HEK293 (cell line): ENCODE measurements at regions not wholly inside any gene's neighbourhood (a gene's known extent, or its start where the extent isn't known, plus 50 kb on each side); places are given as distances from the start of the nearest gene placed in this dataset.

Experiments
- CTCF ChIA-PET: fragments of 350-600 bp; formaldehyde crosslinking; extraction: SDS; loops from one replicate; lab custom pipeline; 2021; ENCODE audit warnings: antibody characterized with exemption; lab: Yijun Ruan, JAX
- POLR2A ChIA-PET: fragments of 300-600 bp; formaldehyde crosslinking; extraction: SDS; loops from one replicate; lab custom pipeline; 2020; ENCODE audit warnings: antibody characterized with exemption, inconsistent platforms; lab: Yijun Ruan, JAX
- H3K27ac ChIP-seq: fragments of 200-500 bp; sonication (Bioruptor generic); 2 replicates; pipeline ENCODE4 v1.5.1; 2014; ENCODE audit warnings: low read depth, low read length, control low read depth, inconsistent platforms; ENCODE audit errors: extremely low read depth
- H3K36me3 ChIP-seq, 2 experiments: fragments of 200-500 bp in 1 of 2; sonication (Bioruptor generic) in 1 of 2; 1 replicate in 1 of 2; 2 replicates in 1 of 2; pipeline ENCODE4 v1.5.1; 2014 to 2017; ENCODE audit warnings: inconsistent platforms in 2 of 2, low read length in 2 of 2; ENCODE audit not compliant: control insufficient read depth in 2 of 2, insufficient read depth in 1 of 2
- H3K4me1 ChIP-seq: fragments of 200-500 bp; sonication (Bioruptor generic); 2 replicates; pipeline ENCODE4 v1.5.1; 2014; ENCODE audit warnings: mild to moderate bottlenecking, low read length, inconsistent platforms; ENCODE audit not compliant: control insufficient read depth, insufficient read depth
- H3K4me3 ChIP-seq: 2 replicates; pipeline ENCODE4 v1.5.1; 2011; ENCODE audit warnings: low read depth, mild to moderate bottlenecking, control low read depth, low read length, moderate library complexity
- H3K9me3 ChIP-seq: fragments of 200-500 bp; sonication (Bioruptor generic); 2 replicates; pipeline ENCODE4 v1.5.1; 2014; ENCODE audit warnings: low read depth, low read length, inconsistent platforms; ENCODE audit not compliant: control insufficient read depth, insufficient read depth
- EGR2 ChIP-seq: fragments of 450-650 bp; formaldehyde crosslinking; IDR thresholded peaks from 2 replicates; pipeline ENCODE4 v1.5.1; 2016; ENCODE audit warnings: low read depth, missing biosample characterization, missing genetic modification characterization
- KLF1 ChIP-seq: fragments of 450-650 bp; formaldehyde crosslinking; IDR thresholded peaks from 2 replicates; pipeline ENCODE4 v1.5.1; 2016; ENCODE audit warnings: missing biosample characterization, missing genetic modification characterization
- KLF7 ChIP-seq: fragments of 450-650 bp; formaldehyde crosslinking; IDR thresholded peaks from 2 replicates; pipeline ENCODE4 v1.5.1; 2016; ENCODE audit warnings: missing biosample characterization, missing genetic modification characterization, borderline replicate concordance
- MYNN ChIP-seq: fragments of 450-650 bp; formaldehyde crosslinking; IDR thresholded peaks from 2 replicates; pipeline ENCODE4 v1.5.1; 2016; ENCODE audit warnings: missing biosample characterization, missing genetic modification characterization, borderline replicate concordance
- PRDM1 ChIP-seq: fragments of 450-650 bp; formaldehyde crosslinking; IDR thresholded peaks from 2 replicates; pipeline ENCODE4; 2016; ENCODE audit warnings: missing biosample characterization, missing genetic modification characterization
- SALL2 ChIP-seq: fragments of 450-650 bp; formaldehyde crosslinking; IDR thresholded peaks from 2 replicates; pipeline ENCODE4 v1.5.0; 2017; ENCODE audit warnings: missing biosample characterization, mild to moderate bottlenecking, missing genetic modification characterization, borderline replicate concordance
- YY1 ChIP-seq: fragments of 450-650 bp; formaldehyde crosslinking; IDR thresholded peaks from 2 replicates; pipeline ENCODE4 v1.5.1; 2018; ENCODE audit warnings: missing biosample characterization, missing genetic modification characterization
- ZFHX2 ChIP-seq: fragments of 450-650 bp; formaldehyde crosslinking; conservative IDR thresholded peaks from 2 replicates; pipeline ENCODE4 v1.5.1; 2016; ENCODE audit warnings: missing biosample characterization, missing genetic modification characterization
- ZNF223 ChIP-seq: fragments of 450-650 bp; formaldehyde crosslinking; IDR thresholded peaks from 2 replicates; pipeline ENCODE4 v1.5.1; 2016; ENCODE audit warnings: missing biosample characterization, missing genetic modification characterization
- ZNF274 ChIP-seq, 2 experiments: fragments of 200-500 bp in 1 of 2; fragments of 450-650 bp in 1 of 2; sonication (Bioruptor generic) in 1 of 2; formaldehyde crosslinking in 1 of 2; IDR thresholded peaks; 2 replicates each; pipeline versions ENCODE4 v1.5.1 to v1.6.1; 2014 to 2016; ENCODE audit warnings: borderline replicate concordance in 1 of 2, inconsistent platforms in 1 of 2, low read length in 1 of 2, missing biosample characterization in 1 of 2, missing genetic modification characterization in 1 of 2
- ZNF335 ChIP-seq: fragments of 450-650 bp; formaldehyde crosslinking; conservative IDR thresholded peaks from 2 replicates; pipeline ENCODE4 v1.5.1; 2016; ENCODE audit warnings: missing biosample characterization, missing genetic modification characterization
- ZNF529 ChIP-seq: fragments of 450-650 bp; formaldehyde crosslinking; IDR thresholded peaks from 2 replicates; pipeline ENCODE4 v1.5.1; 2017; ENCODE audit warnings: missing genetic modification characterization, missing biosample characterization; ENCODE audit not compliant: insufficient replicate concordance
- ZNF548 ChIP-seq: fragments of 450-650 bp; formaldehyde crosslinking; IDR thresholded peaks from 2 replicates; pipeline ENCODE4 v1.5.1; 2016; ENCODE audit warnings: missing biosample characterization, missing genetic modification characterization
- ZNF623 ChIP-seq: fragments of 450-650 bp; formaldehyde crosslinking; IDR thresholded peaks from 2 replicates; pipeline ENCODE4 v1.5.1; 2016; ENCODE audit warnings: missing biosample characterization, missing genetic modification characterization
- TF ChIP-seq, protein P1 (sequence below): fragments of 450-650 bp; formaldehyde crosslinking; IDR thresholded peaks from 2 replicates; pipeline ENCODE4 v1.5.1; 2016; ENCODE audit warnings: missing biosample characterization, missing genetic modification characterization
- TF ChIP-seq, protein P2 (sequence below): fragments of 450-650 bp; formaldehyde crosslinking; IDR thresholded peaks from 2 replicates; pipeline ENCODE4 v1.5.1; 2016; ENCODE audit warnings: missing biosample characterization, missing genetic modification characterization
- TF ChIP-seq, protein P3 (sequence below): fragments of 450-650 bp; formaldehyde crosslinking; IDR thresholded peaks from 2 replicates; pipeline ENCODE4 v1.5.1; 2016; ENCODE audit warnings: missing biosample characterization, missing genetic modification characterization
- TF ChIP-seq, protein P4 (sequence below): sonication (generic); formaldehyde crosslinking; IDR thresholded peaks from 2 replicates; pipeline ENCODE4 v1.8.1; 2022; ENCODE audit warnings: mild to moderate bottlenecking, moderate library complexity, missing genetic modification reagents
- TF ChIP-seq, protein P5 (sequence below): fragments of 450-650 bp; formaldehyde crosslinking; IDR thresholded peaks from 2 replicates; pipeline ENCODE4 v1.5.1; 2016; ENCODE audit warnings: missing biosample characterization, missing genetic modification characterization

DNA sequence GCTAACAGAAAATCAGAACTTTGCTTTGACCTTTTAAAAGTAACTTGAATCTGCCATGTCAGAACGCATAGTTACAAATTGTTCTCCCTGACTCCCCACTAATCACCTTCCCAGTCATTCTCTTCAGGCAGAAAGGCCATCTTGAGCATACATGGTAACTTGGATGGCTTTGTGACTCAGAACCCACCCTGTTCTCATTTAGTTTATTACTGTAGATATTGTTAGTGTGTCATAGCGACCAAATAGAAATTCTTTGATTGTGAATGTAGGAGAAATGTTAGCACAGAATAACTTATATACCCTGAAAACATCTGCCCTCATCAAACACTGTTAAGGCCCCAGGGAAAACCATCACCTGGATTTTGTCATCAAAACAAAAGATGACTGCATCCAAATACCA is 382.0 kb downstream of the MAGEB5 start:
- no peaks in the 10 kb centered on the region for H3K36me3 ChIP-seq
- no peaks in the 10 kb centered on the region for H3K4me1 ChIP-seq
- H3K4me3 ChIP-seq: no peak overlapping the region
- no peaks in the 10 kb centered on the region for H3K9me3 ChIP-seq
- ChIA-PET CTCF (no interaction called here), POLR2A (no interaction called here)
- TF ChIP-seq, protein P1, sequence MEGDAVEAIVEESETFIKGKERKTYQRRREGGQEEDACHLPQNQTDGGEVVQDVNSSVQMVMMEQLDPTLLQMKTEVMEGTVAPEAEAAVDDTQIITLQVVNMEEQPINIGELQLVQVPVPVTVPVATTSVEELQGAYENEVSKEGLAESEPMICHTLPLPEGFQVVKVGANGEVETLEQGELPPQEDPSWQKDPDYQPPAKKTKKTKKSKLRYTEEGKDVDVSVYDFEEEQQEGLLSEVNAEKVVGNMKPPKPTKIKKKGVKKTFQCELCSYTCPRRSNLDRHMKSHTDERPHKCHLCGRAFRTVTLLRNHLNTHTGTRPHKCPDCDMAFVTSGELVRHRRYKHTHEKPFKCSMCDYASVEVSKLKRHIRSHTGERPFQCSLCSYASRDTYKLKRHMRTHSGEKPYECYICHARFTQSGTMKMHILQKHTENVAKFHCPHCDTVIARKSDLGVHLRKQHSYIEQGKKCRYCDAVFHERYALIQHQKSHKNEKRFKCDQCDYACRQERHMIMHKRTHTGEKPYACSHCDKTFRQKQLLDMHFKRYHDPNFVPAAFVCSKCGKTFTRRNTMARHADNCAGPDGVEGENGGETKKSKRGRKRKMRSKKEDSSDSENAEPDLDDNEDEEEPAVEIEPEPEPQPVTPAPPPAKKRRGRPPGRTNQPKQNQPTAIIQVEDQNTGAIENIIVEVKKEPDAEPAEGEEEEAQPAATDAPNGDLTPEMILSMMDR: no peak
- TF ChIP-seq, protein P2, sequence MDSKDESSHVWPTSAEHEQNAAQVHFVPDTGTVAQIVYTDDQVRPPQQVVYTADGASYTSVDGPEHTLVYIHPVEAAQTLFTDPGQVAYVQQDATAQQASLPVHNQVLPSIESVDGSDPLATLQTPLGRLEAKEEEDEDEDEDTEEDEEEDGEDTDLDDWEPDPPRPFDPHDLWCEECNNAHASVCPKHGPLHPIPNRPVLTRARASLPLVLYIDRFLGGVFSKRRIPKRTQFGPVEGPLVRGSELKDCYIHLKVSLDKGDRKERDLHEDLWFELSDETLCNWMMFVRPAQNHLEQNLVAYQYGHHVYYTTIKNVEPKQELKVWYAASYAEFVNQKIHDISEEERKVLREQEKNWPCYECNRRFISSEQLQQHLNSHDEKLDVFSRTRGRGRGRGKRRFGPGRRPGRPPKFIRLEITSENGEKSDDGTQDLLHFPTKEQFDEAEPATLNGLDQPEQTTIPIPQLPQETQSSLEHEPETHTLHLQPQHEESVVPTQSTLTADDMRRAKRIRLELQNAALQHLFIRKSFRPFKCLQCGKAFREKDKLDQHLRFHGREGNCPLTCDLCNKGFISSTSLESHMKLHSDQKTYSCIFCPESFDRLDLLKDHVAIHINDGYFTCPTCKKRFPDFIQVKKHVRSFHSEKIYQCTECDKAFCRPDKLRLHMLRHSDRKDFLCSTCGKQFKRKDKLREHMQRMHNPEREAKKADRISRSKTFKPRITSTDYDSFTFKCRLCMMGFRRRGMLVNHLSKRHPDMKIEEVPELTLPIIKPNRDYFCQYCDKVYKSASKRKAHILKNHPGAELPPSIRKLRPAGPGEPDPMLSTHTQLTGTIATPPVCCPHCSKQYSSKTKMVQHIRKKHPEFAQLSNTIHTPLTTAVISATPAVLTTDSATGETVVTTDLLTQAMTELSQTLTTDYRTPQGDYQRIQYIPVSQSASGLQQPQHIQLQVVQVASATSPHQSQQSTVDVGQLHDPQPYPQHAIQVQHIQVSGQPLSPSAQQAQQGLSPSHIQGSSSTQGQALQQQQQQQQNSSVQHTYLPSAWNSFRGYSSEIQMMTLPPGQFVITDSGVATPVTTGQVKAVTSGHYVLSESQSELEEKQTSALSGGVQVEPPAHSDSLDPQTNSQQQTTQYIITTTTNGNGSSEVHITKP (tag by site-specific recombination): no peak
- no peak for TF ChIP-seq PRDM1 (tag by site-specific recombination)
- TF ChIP-seq ZNF529 (tag by site-specific recombination): no peak
- no peak for TF ChIP-seq MYNN (tag by site-specific recombination)
- no peak for TF ChIP-seq ZNF274 (IDR thresholded peaks at IDR 0.05; ENCODE audit: low read length)
- TF ChIP-seq ZNF274 (tag by site-specific recombination; IDR thresholded peaks at IDR 0.05; ENCODE audit: borderline replicate concordance): no peak
- no peak for TF ChIP-seq YY1
- no peak for TF ChIP-seq SALL2
- no peak for TF ChIP-seq EGR2 (tag by site-specific recombination)
- TF ChIP-seq ZNF335 (tag by site-specific recombination): no peak
- no peak for TF ChIP-seq KLF1 (tag by site-specific recombination)
- TF ChIP-seq, protein P3, sequence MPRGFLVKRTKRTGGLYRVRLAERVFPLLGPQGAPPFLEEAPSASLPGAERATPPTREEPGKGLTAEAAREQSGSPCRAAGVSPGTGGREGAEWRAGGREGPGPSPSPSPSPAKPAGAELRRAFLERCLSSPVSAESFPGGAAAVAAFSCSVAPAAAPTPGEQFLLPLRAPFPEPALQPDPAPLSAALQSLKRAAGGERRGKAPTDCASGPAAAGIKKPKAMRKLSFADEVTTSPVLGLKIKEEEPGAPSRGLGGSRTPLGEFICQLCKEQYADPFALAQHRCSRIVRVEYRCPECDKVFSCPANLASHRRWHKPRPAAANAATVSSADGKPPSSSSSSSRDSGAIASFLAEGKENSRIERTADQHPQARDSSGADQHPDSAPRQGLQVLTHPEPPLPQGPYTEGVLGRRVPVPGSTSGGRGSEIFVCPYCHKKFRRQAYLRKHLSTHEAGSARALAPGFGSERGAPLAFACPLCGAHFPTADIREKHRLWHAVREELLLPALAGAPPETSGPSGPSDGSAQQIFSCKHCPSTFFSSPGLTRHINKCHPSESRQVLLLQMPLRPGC (tag by site-specific recombination): no peak
- no peak for TF ChIP-seq ZNF223 (tag by site-specific recombination)
- TF ChIP-seq, protein P4, sequence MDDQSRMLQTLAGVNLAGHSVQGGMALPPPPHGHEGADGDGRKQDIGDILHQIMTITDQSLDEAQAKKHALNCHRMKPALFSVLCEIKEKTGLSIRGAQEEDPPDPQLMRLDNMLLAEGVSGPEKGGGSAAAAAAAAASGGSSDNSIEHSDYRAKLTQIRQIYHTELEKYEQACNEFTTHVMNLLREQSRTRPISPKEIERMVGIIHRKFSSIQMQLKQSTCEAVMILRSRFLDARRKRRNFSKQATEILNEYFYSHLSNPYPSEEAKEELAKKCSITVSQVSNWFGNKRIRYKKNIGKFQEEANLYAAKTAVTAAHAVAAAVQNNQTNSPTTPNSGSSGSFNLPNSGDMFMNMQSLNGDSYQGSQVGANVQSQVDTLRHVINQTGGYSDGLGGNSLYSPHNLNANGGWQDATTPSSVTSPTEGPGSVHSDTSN: no peak
- TF ChIP-seq ZNF548 (tag by site-specific recombination): no peak
- TF ChIP-seq ZNF623 (tag by site-specific recombination): no peak
- TF ChIP-seq ZFHX2 (tag by site-specific recombination): no peak
- TF ChIP-seq KLF7 (tag by site-specific recombination): no peak
- TF ChIP-seq, protein P5, sequence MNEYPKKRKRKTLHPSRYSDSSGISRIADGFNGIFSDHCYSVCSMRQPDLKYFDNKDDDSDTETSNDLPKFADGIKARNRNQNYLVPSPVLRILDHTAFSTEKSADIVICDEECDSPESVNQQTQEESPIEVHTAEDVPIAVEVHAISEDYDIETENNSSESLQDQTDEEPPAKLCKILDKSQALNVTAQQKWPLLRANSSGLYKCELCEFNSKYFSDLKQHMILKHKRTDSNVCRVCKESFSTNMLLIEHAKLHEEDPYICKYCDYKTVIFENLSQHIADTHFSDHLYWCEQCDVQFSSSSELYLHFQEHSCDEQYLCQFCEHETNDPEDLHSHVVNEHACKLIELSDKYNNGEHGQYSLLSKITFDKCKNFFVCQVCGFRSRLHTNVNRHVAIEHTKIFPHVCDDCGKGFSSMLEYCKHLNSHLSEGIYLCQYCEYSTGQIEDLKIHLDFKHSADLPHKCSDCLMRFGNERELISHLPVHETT: no peak
- TF ChIP-seq, all 188 proteins: peak for 0
- no peak overlapping the region for H3K27ac ChIP-seq
